Testis (tissue), 2 donors: ENCODE measurements at regions not wholly inside any gene's neighbourhood (a gene's known extent, or its start where the extent isn't known, plus 50 kb on each side); places are given as distances from the start of the nearest gene placed in this dataset.

Experiments
- DNase-seq: peaks from one replicate; pipeline ENCODE4 v3.0.0-alpha.2; 2019
- H3K27ac ChIP-seq, 2 donors: fragments of 200-600 bp; sonication (generic); one replicate each; pipeline ENCODE4 v1.5.1; 2019
- H3K27me3 ChIP-seq: fragments of 200-600 bp; sonication (generic); one replicate; pipeline ENCODE4 v1.5.1; 2019
- H3K36me3 ChIP-seq: fragments of 200-600 bp; sonication (generic); one replicate; pipeline ENCODE4 v1.5.1; 2017; ENCODE audit warnings: low read depth; ENCODE audit errors: missing control alignments
- H3K4me1 ChIP-seq: fragments of 200-600 bp; sonication (generic); one replicate; pipeline ENCODE4 v1.5.1; 2019
- H3K4me3 ChIP-seq, 2 donors: fragments of 200-600 bp; sonication (generic); one replicate each; pipeline ENCODE4 v1.5.1; 2017 to 2019
- H3K9me3 ChIP-seq: fragments of 200-600 bp; sonication (generic); one replicate; pipeline ENCODE4 v1.5.1; 2017
- POLR2A ChIP-seq: fragments of 450-650 bp; IDR thresholded peaks from one replicate; pipeline ENCODE4 v1.6.1; 2017; ENCODE audit warnings: antibody characterized with exemption, mild to moderate bottlenecking, moderate library complexity
- WGBS, 2 donors: methylation state at CpG; one replicate each; pipeline ENCODE4 v1.1.5; 2018; 5-methylcytosine and 5-hydroxymethylcytosine counted together
- intact Hi-C: fragments of 100-400 bp; cut with DNase I; formaldehyde crosslinking; loops from one replicate; pipeline ENCODE4 v1.15.1; 2023; ENCODE audit warnings: low total_unique reads
- TF ChIP-seq, protein P1 (sequence below), 3 experiments: fragments of 450-650 bp in 2 of 3; fragments of 200-600 bp in 1 of 3; sonication (generic) in 1 of 3; IDR thresholded peaks; one replicate each; pipeline ENCODE4 v1.5.1; 2016 to 2019; ENCODE audit warnings: antibody characterized with exemption in 3 of 3, mild to moderate bottlenecking in 2 of 3, moderate library complexity in 1 of 3

DNA sequence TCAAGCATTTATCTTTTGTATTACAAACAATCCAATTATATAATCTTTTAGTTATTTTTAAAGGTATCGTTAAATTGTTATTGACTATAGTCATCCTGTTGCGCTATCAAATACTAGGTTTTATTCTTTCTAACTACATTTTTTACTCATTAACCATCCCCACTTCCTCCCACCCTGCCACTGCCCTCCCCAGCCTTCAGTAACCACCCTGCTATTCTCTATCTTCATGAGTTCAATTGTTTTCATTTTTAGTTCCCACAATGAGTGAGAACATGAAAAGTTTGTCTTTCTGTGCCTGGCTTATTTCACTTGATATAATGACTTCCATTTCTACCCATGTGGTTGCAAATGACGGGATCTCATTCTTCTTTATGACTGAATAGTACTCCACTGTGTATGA, 94.1 kb upstream of the MYOCD start:
- intact Hi-C loops, result no loop called here
- TF ChIP-seq, protein P1, sequence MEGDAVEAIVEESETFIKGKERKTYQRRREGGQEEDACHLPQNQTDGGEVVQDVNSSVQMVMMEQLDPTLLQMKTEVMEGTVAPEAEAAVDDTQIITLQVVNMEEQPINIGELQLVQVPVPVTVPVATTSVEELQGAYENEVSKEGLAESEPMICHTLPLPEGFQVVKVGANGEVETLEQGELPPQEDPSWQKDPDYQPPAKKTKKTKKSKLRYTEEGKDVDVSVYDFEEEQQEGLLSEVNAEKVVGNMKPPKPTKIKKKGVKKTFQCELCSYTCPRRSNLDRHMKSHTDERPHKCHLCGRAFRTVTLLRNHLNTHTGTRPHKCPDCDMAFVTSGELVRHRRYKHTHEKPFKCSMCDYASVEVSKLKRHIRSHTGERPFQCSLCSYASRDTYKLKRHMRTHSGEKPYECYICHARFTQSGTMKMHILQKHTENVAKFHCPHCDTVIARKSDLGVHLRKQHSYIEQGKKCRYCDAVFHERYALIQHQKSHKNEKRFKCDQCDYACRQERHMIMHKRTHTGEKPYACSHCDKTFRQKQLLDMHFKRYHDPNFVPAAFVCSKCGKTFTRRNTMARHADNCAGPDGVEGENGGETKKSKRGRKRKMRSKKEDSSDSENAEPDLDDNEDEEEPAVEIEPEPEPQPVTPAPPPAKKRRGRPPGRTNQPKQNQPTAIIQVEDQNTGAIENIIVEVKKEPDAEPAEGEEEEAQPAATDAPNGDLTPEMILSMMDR (IDR thresholded peaks at IDR 0.05), result no peak
- no peak for TF ChIP-seq POLR2A
- DNase-seq, result no peak
- no peak overlapping the region for H3K4me3 ChIP-seq
- H3K9me3 ChIP-seq, result no peaks in the 10 kb centered on the region
- WGBS, 2 donors, result 94 to 95% methylated on average over 3 of the region's 3 CpGs
- H3K4me1 ChIP-seq, result no peaks in the 10 kb centered on the region
- no peaks in the 10 kb centered on the region for H3K36me3 ChIP-seq
- H3K27me3 ChIP-seq, result no peaks in the 10 kb centered on the region
- no peak overlapping the region for H3K27ac ChIP-seq

DNA sequence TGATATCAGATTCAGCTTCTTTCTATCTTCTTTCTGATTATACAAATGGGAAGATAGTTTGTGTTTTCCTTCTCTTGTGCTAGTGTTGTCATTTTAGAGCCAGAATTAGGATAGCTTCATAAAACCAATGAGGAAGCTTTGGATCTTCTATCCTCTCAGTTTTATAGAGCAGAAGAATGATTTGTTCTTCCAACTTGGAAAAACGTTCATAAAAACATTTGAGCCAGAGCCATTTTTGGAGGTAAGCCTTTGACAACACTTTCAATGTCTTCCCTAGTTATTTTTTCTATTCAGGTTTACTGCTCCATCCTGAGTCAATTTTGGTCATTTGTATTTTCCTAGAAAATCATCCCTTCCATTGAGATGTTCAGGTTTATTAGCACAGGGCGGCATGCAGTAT, 91.2 kb upstream of the MYOCD start:
- DNase-seq, result no peak
- TF ChIP-seq POLR2A, result no peak
- TF ChIP-seq, protein P1 (IDR thresholded peaks at IDR 0.05), result no peak
- 51 to 71% methylated on average over 2 of the region's 2 CpGs for WGBS, 2 donors
- Histone ChIP-seq H3K36me3 (no peaks in the 10 kb centered on the region), H3K4me1 (peaks cover under 1% of the 10 kb centered on the region), H3K27me3 (no peaks in the 10 kb centered on the region), H3K27ac (no peak overlapping the region), H3K9me3 (no peaks in the 10 kb centered on the region), H3K4me3 (no peak overlapping the region)
- intact Hi-C loops, result no loop called here

DNA sequence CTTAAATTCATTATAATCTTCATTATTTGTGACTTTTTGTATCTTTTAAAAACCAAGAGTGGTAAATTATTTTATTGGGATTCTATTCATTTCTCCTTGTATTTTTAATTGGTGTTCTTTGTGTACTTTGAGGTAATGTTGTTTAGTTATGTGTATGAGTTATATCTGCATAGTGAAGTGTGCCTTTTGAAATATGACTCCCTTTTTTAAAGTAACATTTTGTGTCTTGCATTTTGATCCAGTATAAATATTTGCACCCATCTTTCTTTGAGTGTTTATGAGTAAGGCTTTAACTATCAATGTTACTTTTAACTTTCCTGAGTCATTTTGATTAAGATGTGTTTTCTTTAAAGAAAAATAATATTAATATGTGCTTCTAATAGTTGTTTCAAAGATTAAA, 90.0 kb upstream of the MYOCD start:
- intact Hi-C loops, result no loop called here
- Histone ChIP-seq H3K27ac (no peak overlapping the region), H3K4me1 (peaks cover 10% of the 10 kb centered on the region)

DNA sequence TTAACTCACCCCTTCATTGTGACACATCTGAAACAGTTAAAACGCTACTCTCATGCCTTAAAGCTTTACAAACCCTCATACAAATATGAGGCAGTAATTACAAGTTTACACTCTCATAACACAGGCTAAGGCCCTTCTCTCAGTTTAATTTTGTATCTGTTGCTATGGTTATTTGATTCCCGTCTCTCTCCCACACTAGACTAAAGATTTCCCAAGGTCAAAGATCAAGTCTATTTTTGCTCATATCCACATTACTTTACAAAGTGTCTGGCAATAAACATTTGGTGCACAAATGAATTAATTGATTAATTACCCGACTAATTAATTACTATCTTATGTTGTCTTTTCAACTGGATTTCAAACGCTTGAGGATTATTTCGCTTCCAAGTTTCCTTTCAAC, 86.4 kb upstream of the MYOCD start:
- Histone ChIP-seq H3K4me1 (peaks cover 11% of the 10 kb centered on the region), H3K27ac (no peak overlapping the region), H3K4me3 (no peak overlapping the region), H3K36me3 (no peaks in the 10 kb centered on the region), H3K9me3 (no peaks in the 10 kb centered on the region), H3K27me3 (no peaks in the 10 kb centered on the region)
- TF ChIP-seq, protein P1 (IDR thresholded peaks at IDR 0.05), result no peak
- TF ChIP-seq POLR2A, result no peak
- no peak for DNase-seq
- 37 to 43% methylated on average over 5 of the region's 5 CpGs for WGBS, 2 donors
- intact Hi-C loops, result no loop called here

More for the DNA sequence above, 90.0 kb upstream of the MYOCD start:
- H3K9me3 ChIP-seq, result no peaks in the 10 kb centered on the region
- no peak for DNase-seq
- H3K27me3 ChIP-seq, result no peaks in the 10 kb centered on the region
- no peaks in the 10 kb centered on the region for H3K36me3 ChIP-seq
- TF ChIP-seq POLR2A, result no peak
- TF ChIP-seq, protein P1 (IDR thresholded peaks at IDR 0.05), result no peak
- H3K4me3 ChIP-seq, result no peak overlapping the region

DNA sequence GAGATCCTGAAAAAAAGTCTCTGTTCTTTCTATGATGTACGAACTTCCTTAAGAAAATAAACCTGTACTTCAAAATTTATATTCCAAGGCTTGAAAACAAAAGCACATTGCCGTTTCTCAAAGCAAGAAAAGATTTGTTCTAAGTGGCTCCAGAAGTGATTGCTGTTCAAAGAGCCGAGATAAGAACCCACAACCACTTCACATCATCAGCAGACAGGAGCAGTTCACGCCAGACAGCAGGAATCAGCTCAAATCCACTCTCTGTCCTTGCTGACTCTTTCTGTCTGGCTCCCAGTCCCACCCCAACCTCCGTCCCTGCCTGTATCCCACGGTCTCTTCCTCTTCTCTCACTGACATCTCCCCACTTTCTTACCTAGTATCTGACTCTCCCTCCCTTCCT, 85.0 kb upstream of the MYOCD start:
- Histone ChIP-seq H3K4me1 (peaks cover 11% of the 10 kb centered on the region), H3K27ac (no peak overlapping the region), H3K36me3 (no peaks in the 10 kb centered on the region), H3K9me3 (no peaks in the 10 kb centered on the region), H3K4me3 (no peak overlapping the region), H3K27me3 (no peaks in the 10 kb centered on the region)
- intact Hi-C loops, result no loop called here
- no peak for DNase-seq
- WGBS, 2 donors, result 34 to 37% methylated on average over 6 of the region's 6 CpGs
- no peak for TF ChIP-seq POLR2A
- TF ChIP-seq, protein P1 (IDR thresholded peaks at IDR 0.05), result no peak
